H1 (cell line): ENCODE measurements at regions not wholly inside any gene's neighbourhood (a gene's known extent, or its start where the extent isn't known, plus 50 kb on each side); places are given as distances from the start of the nearest gene placed in this dataset.

Experiments used
- CTCF ChIA-PET: fragments of 300-600 bp; sonication (Branson Sonifier 250); formaldehyde crosslinking; loops from one replicate; lab custom pipeline; 2021; ENCODE audit not compliant: partially characterized antibody; lab: Charles Lee
- POLR2A ChIA-PET: fragments of 300-600 bp; sonication (Branson Sonifier 250); formaldehyde crosslinking; loops from one replicate; lab custom pipeline; 2021; ENCODE audit warnings: inconsistent platforms; ENCODE audit not compliant: partially characterized antibody; lab: Charles Lee
- DNase-seq, 2 experiments: peaks; one replicate each; pipeline versions ENCODE4 v3.0.0 to v3.0.0-alpha.2; 2010 to 2022; ENCODE audit warnings: low spot score in 2 of 2, low read depth in 1 of 2, mixed read lengths in 1 of 2
- FAIRE-seq: peaks from 2 replicates; lab custom pipeline; 2011; peaks lifted over from hg19 to GRCh38; lab: Jason Lieb, UNC
- H2AFZ ChIP-seq: 2 replicates; pipeline ENCODE4 v1.8.1; 2012; ENCODE audit warnings: low read length, inconsistent platforms
- H2AK5ac ChIP-seq: 2 replicates; pipeline ENCODE4 v1.6.1; 2013; ENCODE audit warnings: low read depth, low read length
- H2BK120ac ChIP-seq: replicated peaks from 2 replicates; pipeline ENCODE3; 2013; ENCODE audit warnings: low read depth, low read length, inconsistent platforms
- H2BK12ac ChIP-seq: 2 replicates; pipeline ENCODE4 v1.6.1; 2013; ENCODE audit warnings: low read depth, low read length
- H2BK15ac ChIP-seq: 2 replicates; pipeline ENCODE4 v1.6.1; 2013; ENCODE audit warnings: low read length
- H2BK20ac ChIP-seq: 2 replicates; pipeline ENCODE4 v1.6.1; 2013; ENCODE audit warnings: low read length
- H2BK5ac ChIP-seq: 2 replicates; pipeline ENCODE4 v1.6.1; 2013; ENCODE audit warnings: low read depth, low read length
- H3K14ac ChIP-seq: 2 replicates; pipeline ENCODE4 v1.6.1; 2013; ENCODE audit warnings: inconsistent platforms; ENCODE audit not compliant: insufficient read length
- H3K18ac ChIP-seq: 2 replicates; pipeline ENCODE4 v1.6.1; 2013; ENCODE audit warnings: low read length; ENCODE audit errors: extremely low read depth
- H3K23ac ChIP-seq: 2 replicates; pipeline ENCODE4 v1.6.1; 2013; ENCODE audit warnings: inconsistent platforms; ENCODE audit not compliant: insufficient read length
- H3K23me2 ChIP-seq: 2 replicates; pipeline ENCODE4 v1.6.1; 2013; ENCODE audit warnings: low read depth, low read length
- H3K27ac ChIP-seq: 2 replicates; pipeline ENCODE4 v1.6.1; 2011; ENCODE audit warnings: low read depth, low read length, inconsistent platforms
- H3K27me3 ChIP-seq, 4 experiments: replicated peaks in 1 of 4; 1 replicate in 1 of 4; 2 replicates in 3 of 4; pipeline versions ENCODE4 v1.6.1 to v1.8.1; 2011 to 2013; ENCODE audit warnings: low read length in 3 of 4, mild to moderate bottlenecking in 3 of 4, inconsistent platforms in 2 of 4, mixed read lengths in 2 of 4, moderate library complexity in 1 of 4; ENCODE audit not compliant: control insufficient read depth in 3 of 4, insufficient read depth in 3 of 4; ENCODE audit errors: extremely low read depth in 1 of 4
- H3K36me3 ChIP-seq, 4 experiments: 2 replicates each; pipeline versions ENCODE4 v1.6.1 to v1.8.1; 2011 to 2013; ENCODE audit warnings: mild to moderate bottlenecking in 4 of 4, low read length in 3 of 4, moderate library complexity in 2 of 4, control low read depth in 1 of 4, inconsistent platforms in 1 of 4; ENCODE audit not compliant: insufficient read depth in 4 of 4, control insufficient read depth in 2 of 4
- H3K4ac ChIP-seq: replicated peaks from 2 replicates; pipeline ENCODE3; 2013; ENCODE audit warnings: low read length, low read depth, mixed read lengths, inconsistent platforms; ENCODE audit not compliant: insufficient read length
- H3K4me1 ChIP-seq, 4 experiments: replicated peaks in 1 of 4; 1 replicate in 1 of 4; 2 replicates in 3 of 4; pipeline versions ENCODE4 v1.6.1 to v1.8.1; 2011 to 2013; ENCODE audit warnings: low read length in 3 of 4, inconsistent platforms in 2 of 4, mixed read lengths in 1 of 4; ENCODE audit not compliant: insufficient read depth in 4 of 4, control insufficient read depth in 3 of 4
- H3K4me2 ChIP-seq, 2 experiments: 2 replicates each; pipeline versions ENCODE4 v1.6.1 to v1.8.1; 2011 to 2013; ENCODE audit warnings: low read depth in 2 of 2, low read length in 2 of 2, control low read depth in 1 of 2, inconsistent platforms in 1 of 2, mild to moderate bottlenecking in 1 of 2; ENCODE audit not compliant: insufficient read depth in 1 of 2
- H3K4me3 ChIP-seq, 4 experiments: fragments of 200-600, 300-600 bp in 1 of 4; sonication (generic), shearing (Covaris generic), sonication (Bioruptor Twin) in 1 of 4; 2 replicates each; pipeline versions ENCODE4 v1.5.1 to v1.8.1; 2011 to 2016; ENCODE audit warnings: low read length in 4 of 4, low read depth in 3 of 4, control low read depth in 2 of 4, inconsistent platforms in 2 of 4, mild to moderate bottlenecking in 2 of 4, mixed read lengths in 1 of 4, moderate library complexity in 1 of 4; ENCODE audit not compliant: insufficient read depth in 2 of 4; ENCODE audit errors: extremely low read depth in 1 of 4
- H3K56ac ChIP-seq: replicated peaks from 2 replicates; pipeline ENCODE3; 2013; ENCODE audit warnings: low read depth, mild to moderate bottlenecking, mixed read lengths, low read length, inconsistent platforms; ENCODE audit not compliant: insufficient read length
- H3K79me1 ChIP-seq: 2 replicates; pipeline ENCODE4 v1.6.1; 2013; ENCODE audit warnings: low read depth, low read length, control low read depth
- H3K79me2 ChIP-seq, 2 experiments: 2 replicates each; pipeline versions ENCODE4 v1.6.1 to v1.8.1; 2012 to 2013; ENCODE audit warnings: low read length in 2 of 2, mild to moderate bottlenecking in 2 of 2, inconsistent platforms in 1 of 2; ENCODE audit not compliant: insufficient read depth in 2 of 2, control insufficient read depth in 1 of 2
- H3K9ac ChIP-seq, 4 experiments: replicated peaks in 1 of 4; 1 replicate in 1 of 4; 2 replicates in 3 of 4; pipeline versions ENCODE4 v1.6.1 to v1.8.1; 2011 to 2013; ENCODE audit warnings: low read depth in 3 of 4, low read length in 3 of 4, control low read depth in 2 of 4, mild to moderate bottlenecking in 2 of 4, moderate library complexity in 2 of 4, inconsistent platforms in 1 of 4; ENCODE audit errors: extremely low read depth in 1 of 4
- H3K9me3 ChIP-seq, 2 experiments: 2 replicates each; pipeline versions ENCODE4 v1.6.1 to v1.8.1; 2012 to 2013; ENCODE audit warnings: mild to moderate bottlenecking in 2 of 2, moderate library complexity in 2 of 2, control low read depth in 1 of 2, inconsistent platforms in 1 of 2, low read depth in 1 of 2, low read length in 1 of 2, mixed read lengths in 1 of 2; ENCODE audit not compliant: insufficient read depth in 2 of 2
- H4K20me1 ChIP-seq, 2 experiments: replicated peaks in 1 of 2; 2 replicates each; pipeline versions ENCODE3 to v1.8.1; 2011 to 2013; ENCODE audit warnings: inconsistent platforms in 2 of 2, low read length in 2 of 2, mild to moderate bottlenecking in 1 of 2; ENCODE audit not compliant: insufficient read depth in 2 of 2, control insufficient read depth in 1 of 2
- H4K5ac ChIP-seq: 2 replicates; pipeline ENCODE4 v1.6.1; 2013; ENCODE audit warnings: low read length, low read depth, mixed read lengths, inconsistent platforms; ENCODE audit not compliant: insufficient read length
- H4K8ac ChIP-seq: 2 replicates; pipeline ENCODE4 v1.8.0; 2013; ENCODE audit warnings: mild to moderate bottlenecking, moderate library complexity, low read length, inconsistent platforms; ENCODE audit not compliant: insufficient read depth; ENCODE audit errors: extremely low read depth
- H4K91ac ChIP-seq: replicated peaks from 2 replicates; pipeline ENCODE3; 2013; ENCODE audit warnings: low read length, mixed read lengths, inconsistent platforms; ENCODE audit not compliant: insufficient read length
- E2F6 ChIP-seq: IDR thresholded peaks from 2 replicates; pipeline ENCODE4 v1.6.1; 2012; ENCODE audit warnings: inconsistent platforms
- KDM1A ChIP-seq: fragments of 200-600, 300-600 bp; sonication (generic); IDR thresholded peaks from 2 replicates; pipeline ENCODE4 v1.7.1; 2016; ENCODE audit warnings: mild to moderate bottlenecking, low read length, borderline replicate concordance
- RAD21 ChIP-seq, 2 experiments: IDR thresholded peaks in 1 of 2; conservative IDR thresholded peaks in 1 of 2; 2 replicates each; pipeline ENCODE4 v1.6.1; 2011; ENCODE audit warnings: low read depth in 2 of 2, low read length in 2 of 2, improper control_type of control experiment in 1 of 2, inconsistent platforms in 1 of 2, mild to moderate bottlenecking in 1 of 2, moderate library complexity in 1 of 2
- WGBS, 2 experiments: shearing (Covaris generic) in 1 of 2; methylation state at CpG; one replicate each; pipeline versions ENCODE4 v1.1.6 to v1.1.7; 2013 to 2015; ENCODE audit warnings: low lambda C conversion rate in 2 of 2, mixed read lengths in 2 of 2, inconsistent platforms in 1 of 2, low coverage in 1 of 2, missing lambda C conversion rate in 1 of 2; ENCODE audit not compliant: insufficient replicate concordance in 2 of 2, insufficient coverage in 1 of 2, insufficient read length in 1 of 2; ENCODE audit errors: extremely low coverage in 1 of 2, missing lambda C conversion rate in 1 of 2; 5-methylcytosine and 5-hydroxymethylcytosine counted together

GRCh38 chr1:244318078-244318477, 133.6 kb downstream of the ADSS2 start:
- FAIRE-seq (no peak), DNase-seq (no peak)
- H4K8ac ChIP-seq, result no peak overlapping the region
- H2BK15ac ChIP-seq, result no peak overlapping the region
- no peak overlapping the region for H4K91ac ChIP-seq
- H3K4me1 ChIP-seq, result 0 out of 7 replicates have a peak, but pooled peaks cover 0 to 2% (median 0%) of the 10 kb centered on the region in 4 experiments
- H3K4me3 ChIP-seq, result no peak overlapping the region
- ChIA-PET CTCF (no interaction called here), POLR2A (no interaction called here)
- H2BK5ac ChIP-seq, result no peak overlapping the region
- no peak overlapping the region for H2AK5ac ChIP-seq
- no peaks in the 10 kb centered on the region for H3K79me2 ChIP-seq
- H3K56ac ChIP-seq, result no peak overlapping the region
- H3K23me2 ChIP-seq, result no peaks in the 10 kb centered on the region
- no peak overlapping the region for H3K4ac ChIP-seq
- H3K9me3 ChIP-seq, result no peaks in the 10 kb centered on the region
- 98% methylated on average over 4 of the region's 4 CpGs; no CpG with 5 or more reads in 1 of the 2 experiments for WGBS, 2 experiments
- no peak overlapping the region for H3K14ac ChIP-seq
- no peak overlapping the region for H3K9ac ChIP-seq
- H2BK12ac ChIP-seq, result no peak overlapping the region
- H3K36me3 ChIP-seq, result no peaks in the 10 kb centered on the region
- H4K5ac ChIP-seq, result no peak overlapping the region
- H2BK120ac ChIP-seq, result no peak overlapping the region
- no peaks in the 10 kb centered on the region for H3K27me3 ChIP-seq
- no peaks in the 10 kb centered on the region for H4K20me1 ChIP-seq
- H3K79me1 ChIP-seq, result no peaks in the 10 kb centered on the region
- H2BK20ac ChIP-seq, result no peak overlapping the region
- no peak overlapping the region for H3K27ac ChIP-seq
- no peak overlapping the region for H3K23ac ChIP-seq
- no peak overlapping the region for H3K4me2 ChIP-seq
- no peak overlapping the region for H2AFZ ChIP-seq
- H3K18ac ChIP-seq, result no peak overlapping the region
- TF ChIP-seq E2F6 (no peak), RAD21 (IDR thresholded peaks at IDR 0.05 in 1 of 2, conservative IDR thresholded peaks at IDR 0.05 in 1 of 2; ENCODE audit: low read depth in 2 of 2, low read length in 2 of 2) (no peak), KDM1A (no peak)
- TF ChIP-seq, all 59 proteins: peak for 0
